HG02678 (cell line): ENCODE measurements at regions not wholly inside any gene's neighbourhood (a gene's known extent, or its start where the extent isn't known, plus 50 kb on each side); places are given as distances from the start of the nearest gene placed in this dataset.

Experiments
- ATAC-seq: cut with Tn5 transposase; IDR thresholded peaks from one replicate; pipeline ENCODE4 v1.9.1; 2021; ENCODE audit warnings: mild to moderate bottlenecking, moderate library complexity; ENCODE audit not compliant: unreplicated experiment

- no peak for ATAC-seq
Observed at GRCh38 chr20:22470620-22471026, 113.7 kb downstream of the FOXA2 start.

GRCh38 chr20:22466447-22467171 is 117.8 kb downstream of the FOXA2 start:
- ATAC-seq, result no peak

- ATAC-seq, result no peak
Observed at GRCh38 chr20:22465622-22466446, 118.5 kb downstream of the FOXA2 start.

GRCh38 chr20:22464312-22465003 is 119.9 kb downstream of the FOXA2 start:
- ATAC-seq, result no peak

GRCh38 chr20:22462975-22463914 is 121.1 kb downstream of the FOXA2 start:
- ATAC-seq, result no peak

- no peak for ATAC-seq
Observed at GRCh38 chr20:22460803-22461202, 123.6 kb downstream of the FOXA2 start.

GRCh38 chr20:22460231-22460630 is 124.1 kb downstream of the FOXA2 start:
- no peak for ATAC-seq

GRCh38 chr20:22459754-22460153 is 124.6 kb downstream of the FOXA2 start:
- no peak for ATAC-seq

GRCh38 chr20:22456109-22456508 is 128.3 kb downstream of the FOXA2 start:
- ATAC-seq, result no peak

GRCh38 chr20:22455259-22455658 is 129.1 kb downstream of the FOXA2 start:
- no peak for ATAC-seq

GRCh38 chr20:22453244-22454080 is 130.9 kb downstream of the FOXA2 start:
- no peak for ATAC-seq

- ATAC-seq, result no peak
Observed at GRCh38 chr20:22452442-22453011, 131.8 kb downstream of the FOXA2 start.

GRCh38 chr20:22450537-22450936 is 133.8 kb downstream of the FOXA2 start:
- no peak for ATAC-seq

- no peak for ATAC-seq
Observed at GRCh38 chr20:22449188-22449973, 135.0 kb downstream of the FOXA2 start.

- ATAC-seq, result no peak
Observed at GRCh38 chr20:22447447-22447778, 137.0 kb downstream of the FOXA2 start.

- ATAC-seq, result no peak
Observed at GRCh38 chr20:22446613-22447446, 137.5 kb downstream of the FOXA2 start.

- ATAC-seq, result no peak
Observed at GRCh38 chr20:22442318-22442717, 142.1 kb downstream of the FOXA2 start.

- ATAC-seq, result no peak
Observed at GRCh38 chr20:22438926-22439325, 145.4 kb downstream of the FOXA2 start.
